Upper lobe of left lung (tissue), 4 donors: ENCODE measurements at regions not wholly inside any gene's neighbourhood (a gene's known extent, or its start where the extent isn't known, plus 50 kb on each side); places are given as distances from the start of the nearest gene placed in this dataset.

ENCODE experiments used
- EP300 ChIP-seq, 4 donors: sonication (generic); formaldehyde crosslinking; IDR thresholded peaks; one replicate each; pipeline ENCODE4 v1.5.1; 2017; ENCODE audit warnings: antibody characterized with exemption in 4 of 4, control low read depth in 2 of 4
- POLR2A ChIP-seq, 4 donors: fragments of 450-650 bp; IDR thresholded peaks; one replicate each; pipeline ENCODE4 v1.5.1; 2016 to 2017; ENCODE audit warnings: antibody characterized with exemption in 4 of 4, mild to moderate bottlenecking in 2 of 4
- TF ChIP-seq, protein P1 (sequence below), 6 experiments: fragments of 450-650 bp in 4 of 6; fragments of 200-600 bp in 2 of 6; sonication (generic) in 2 of 6; IDR thresholded peaks; one replicate each; pipeline ENCODE4 v1.5.1; 2016 to 2019; ENCODE audit warnings: antibody characterized with exemption in 6 of 6

DNA sequence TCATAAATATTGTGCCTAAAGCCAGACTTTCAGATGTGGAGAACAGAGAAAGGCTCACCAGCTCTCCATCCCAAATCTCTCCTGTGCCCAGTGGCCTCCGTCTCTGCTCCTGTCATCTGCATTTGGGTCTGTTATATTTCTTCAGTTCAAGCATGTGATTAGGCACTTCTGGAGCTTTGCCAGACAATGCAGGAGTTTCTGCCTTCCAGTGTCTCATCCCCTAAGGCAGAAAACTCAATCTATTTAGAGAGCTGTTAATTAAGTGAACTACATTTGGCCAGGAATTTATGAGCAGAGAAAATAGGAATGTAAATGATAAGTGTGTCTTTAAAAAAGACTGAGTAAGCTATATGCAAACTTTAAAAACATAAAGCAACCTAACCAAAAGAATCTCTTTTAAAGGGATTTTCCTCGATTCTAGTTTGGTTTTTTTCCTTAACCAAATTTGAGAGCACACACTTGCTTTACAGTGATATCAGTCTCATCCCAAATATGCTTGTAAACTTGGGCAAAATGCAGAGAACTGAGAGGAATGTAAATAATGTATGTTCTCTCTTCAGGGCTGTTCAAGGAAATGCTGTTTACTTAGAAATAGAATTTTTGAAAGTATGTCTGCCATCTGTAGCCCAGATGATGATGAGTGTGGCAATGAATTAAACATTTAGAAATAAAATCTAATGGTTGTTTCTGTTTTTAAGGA lies 113.9 kb downstream of the ELOVL4 start:
- TF ChIP-seq, protein P1, sequence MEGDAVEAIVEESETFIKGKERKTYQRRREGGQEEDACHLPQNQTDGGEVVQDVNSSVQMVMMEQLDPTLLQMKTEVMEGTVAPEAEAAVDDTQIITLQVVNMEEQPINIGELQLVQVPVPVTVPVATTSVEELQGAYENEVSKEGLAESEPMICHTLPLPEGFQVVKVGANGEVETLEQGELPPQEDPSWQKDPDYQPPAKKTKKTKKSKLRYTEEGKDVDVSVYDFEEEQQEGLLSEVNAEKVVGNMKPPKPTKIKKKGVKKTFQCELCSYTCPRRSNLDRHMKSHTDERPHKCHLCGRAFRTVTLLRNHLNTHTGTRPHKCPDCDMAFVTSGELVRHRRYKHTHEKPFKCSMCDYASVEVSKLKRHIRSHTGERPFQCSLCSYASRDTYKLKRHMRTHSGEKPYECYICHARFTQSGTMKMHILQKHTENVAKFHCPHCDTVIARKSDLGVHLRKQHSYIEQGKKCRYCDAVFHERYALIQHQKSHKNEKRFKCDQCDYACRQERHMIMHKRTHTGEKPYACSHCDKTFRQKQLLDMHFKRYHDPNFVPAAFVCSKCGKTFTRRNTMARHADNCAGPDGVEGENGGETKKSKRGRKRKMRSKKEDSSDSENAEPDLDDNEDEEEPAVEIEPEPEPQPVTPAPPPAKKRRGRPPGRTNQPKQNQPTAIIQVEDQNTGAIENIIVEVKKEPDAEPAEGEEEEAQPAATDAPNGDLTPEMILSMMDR (IDR thresholded peaks at IDR 0.05) = no peak
- TF ChIP-seq POLR2A (IDR thresholded peaks at IDR 0.05) = no peak
- TF ChIP-seq EP300 (IDR thresholded peaks at IDR 0.05) = no peak
